ENCODE measurements at regions not wholly inside any gene's neighbourhood (a gene's known extent, or its start where the extent isn't known, plus 50 kb on each side); places are given as distances from the start of the nearest gene placed in this dataset.

DNA sequence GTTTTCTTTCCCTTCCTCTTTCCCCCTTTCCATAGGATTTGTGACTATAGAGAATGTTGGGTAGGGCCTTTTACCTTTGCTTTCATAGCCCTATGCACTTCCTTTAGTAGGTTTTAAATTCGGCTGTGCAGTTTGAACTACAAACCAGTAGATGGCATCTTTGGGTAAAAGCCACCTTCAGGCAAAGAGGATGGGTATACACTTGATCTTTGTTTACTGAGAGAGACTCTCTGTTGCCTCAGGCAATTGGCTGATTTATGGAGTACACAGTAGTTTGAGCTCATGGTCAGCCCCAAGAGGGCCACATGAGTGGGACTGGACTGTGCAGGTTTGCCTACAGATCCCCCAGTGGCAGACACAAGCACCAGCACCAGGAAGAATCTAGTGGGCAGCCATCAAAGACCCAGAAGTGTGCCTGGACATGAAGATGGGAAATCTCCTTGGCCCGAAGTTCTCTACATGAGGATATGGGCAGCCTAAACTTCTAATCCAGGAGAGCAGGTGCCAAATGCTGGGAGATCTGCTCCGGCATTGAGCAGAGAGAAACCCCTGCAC is 1304.3 kb upstream of the DDX18 start:
- H3K4me2 ChIP-seq (ENCODE audit: low read depth, low read length, poor library complexity, severe bottlenecking) = no peak overlapping the region

GRCh38 chr2:116511426-116511825 is 1303.1 kb upstream of the DDX18 start:
- Histone ChIP-seq H3K9ac (ENCODE audit: low read depth, low read length, poor library complexity, severe bottlenecking) (no peak overlapping the region), H3K4me2 (ENCODE audit: low read depth, low read length, poor library complexity, severe bottlenecking) (no peak overlapping the region), H3K4me3 (ENCODE audit: low read length, poor library complexity, severe bottlenecking) (no peak overlapping the region), H3F3A (ENCODE audit: low read depth) (no peaks in the 10 kb centered on the region), H4K20me1 (ENCODE audit: insufficient read depth, low read length, poor library complexity, severe bottlenecking) (no peaks in the 10 kb centered on the region), H3K9me3 (ENCODE audit: insufficient read depth, low read depth, low read length) (no peaks in the 10 kb centered on the region), H3K27me3 (ENCODE audit: insufficient read depth, low read length, poor library complexity, severe bottlenecking) (no peaks in the 10 kb centered on the region), H3K79me2 (ENCODE audit: insufficient read depth, low read length) (no peaks in the 10 kb centered on the region), H3K36me3 (ENCODE audit: insufficient read depth, low read length) (no peaks in the 10 kb centered on the region), H3K4me1 (ENCODE audit: insufficient read depth, low read length, poor library complexity, severe bottlenecking) (no peaks in the 10 kb centered on the region), H3K9me2 (replicated peaks; ENCODE audit: low read depth, low read length) (no peaks in the 10 kb centered on the region), H2AFZ (ENCODE audit: low read length) (no peak overlapping the region)
- TF ChIP-seq CTCF (conservative IDR thresholded peaks at IDR 0.05; ENCODE audit: low read length) (no peak), EZH2phosphoT487 (IDR thresholded peaks at IDR 0.05; ENCODE audit: borderline replicate concordance) (no peak)

More for the DNA sequence above, 1304.3 kb upstream of the DDX18 start:
- H3K4me1 ChIP-seq (ENCODE audit: insufficient read depth, low read length, poor library complexity, severe bottlenecking) = no peaks in the 10 kb centered on the region
- H3K9ac ChIP-seq (ENCODE audit: low read depth, low read length, poor library complexity, severe bottlenecking) = no peak overlapping the region
- H3K36me3 ChIP-seq (ENCODE audit: insufficient read depth, low read length) = no peaks in the 10 kb centered on the region
- H3K4me3 ChIP-seq (ENCODE audit: low read length, poor library complexity, severe bottlenecking) = no peak overlapping the region
- no peaks in the 10 kb centered on the region for H3F3A ChIP-seq (ENCODE audit: low read depth)
- no peaks in the 10 kb centered on the region for H3K9me3 ChIP-seq (ENCODE audit: insufficient read depth, low read depth, low read length)
- H3K79me2 ChIP-seq (ENCODE audit: insufficient read depth, low read length) = no peaks in the 10 kb centered on the region
- TF ChIP-seq EZH2phosphoT487 (IDR thresholded peaks at IDR 0.05; ENCODE audit: borderline replicate concordance) (no peak), CTCF (conservative IDR thresholded peaks at IDR 0.05; ENCODE audit: low read length) (peak; percentile 71)
- H3K9me2 ChIP-seq (replicated peaks; ENCODE audit: low read depth, low read length) = no peaks in the 10 kb centered on the region
- H4K20me1 ChIP-seq (ENCODE audit: insufficient read depth, low read length, poor library complexity, severe bottlenecking) = no peaks in the 10 kb centered on the region
- no peaks in the 10 kb centered on the region for H3K27me3 ChIP-seq (ENCODE audit: insufficient read depth, low read length, poor library complexity, severe bottlenecking)
- no peak overlapping the region; the same call in 1 of the 2 replicates for H2AFZ ChIP-seq (ENCODE audit: low read length)

DNA sequence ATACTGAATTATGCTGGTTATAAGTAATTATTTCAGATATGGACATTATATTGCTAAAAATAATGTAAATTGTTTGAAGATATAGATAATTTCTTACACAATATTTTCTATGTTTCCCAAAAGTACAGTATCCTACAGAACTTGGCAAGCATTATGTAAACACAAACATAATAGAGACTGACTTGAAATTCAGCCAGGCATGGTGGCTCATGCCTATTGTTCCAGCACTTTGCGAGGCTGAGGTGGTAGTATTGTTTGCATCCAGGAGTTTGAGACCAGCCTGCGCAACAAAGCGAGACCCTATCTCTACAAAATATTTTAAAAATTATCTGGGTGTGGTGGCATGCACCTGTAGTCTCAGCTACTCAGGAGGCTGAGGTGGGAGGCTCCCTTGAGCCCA is 1300.5 kb upstream of the DDX18 start:
- H3K4me2 ChIP-seq (ENCODE audit: low read depth, low read length, poor library complexity, severe bottlenecking) = no peak overlapping the region
- H2AFZ ChIP-seq (ENCODE audit: low read length) = no peak overlapping the region
- H3F3A ChIP-seq (ENCODE audit: low read depth) = no peaks in the 10 kb centered on the region
- no peaks in the 10 kb centered on the region for H3K27me3 ChIP-seq (ENCODE audit: insufficient read depth, low read length, poor library complexity, severe bottlenecking)
- no peaks in the 10 kb centered on the region for H3K4me1 ChIP-seq (ENCODE audit: insufficient read depth, low read length, poor library complexity, severe bottlenecking)
- no peak overlapping the region for H3K9ac ChIP-seq (ENCODE audit: low read depth, low read length, poor library complexity, severe bottlenecking)
- no peak overlapping the region for H3K4me3 ChIP-seq (ENCODE audit: low read length, poor library complexity, severe bottlenecking)
- no peaks in the 10 kb centered on the region for H3K79me2 ChIP-seq (ENCODE audit: insufficient read depth, low read length)
- TF ChIP-seq CTCF (conservative IDR thresholded peaks at IDR 0.05; ENCODE audit: low read length) (no peak), EZH2phosphoT487 (IDR thresholded peaks at IDR 0.05; ENCODE audit: borderline replicate concordance) (no peak)
- no peaks in the 10 kb centered on the region for H3K9me2 ChIP-seq (replicated peaks; ENCODE audit: low read depth, low read length)
- H4K20me1 ChIP-seq (ENCODE audit: insufficient read depth, low read length, poor library complexity, severe bottlenecking) = no peaks in the 10 kb centered on the region
- H3K9me3 ChIP-seq (ENCODE audit: insufficient read depth, low read depth, low read length) = no peaks in the 10 kb centered on the region
- H3K36me3 ChIP-seq (ENCODE audit: insufficient read depth, low read length) = no peaks in the 10 kb centered on the region

Measured in Loucy (cell line).